Heart left ventricle (tissue), 13 donors: ENCODE measurements at regions not wholly inside any gene's neighbourhood (a gene's known extent, or its start where the extent isn't known, plus 50 kb on each side); places are given as distances from the start of the nearest gene placed in this dataset.

Source experiments
- POLR2A ChIP-seq, 2 donors: fragments of 450-650 bp; IDR thresholded peaks; one replicate each; pipeline ENCODE4 v1.6.1; 2017; ENCODE audit warnings: antibody characterized with exemption in 2 of 2, mild to moderate bottlenecking in 2 of 2, moderate library complexity in 2 of 2
- TF ChIP-seq, protein P1 (sequence below), 12 donors: fragments of 200-600 bp; sonication (generic) in 4 of 12; IDR thresholded peaks; one replicate each; pipeline versions ENCODE4 v1.5.0 to v1.8.0; 2018 to 2022; ENCODE audit warnings: antibody characterized with exemption in 12 of 12, mild to moderate bottlenecking in 5 of 12
- donor health status: ischemic (EF 13 %, LVEDD 7.1; RV severe dilation, severe dysfunction).
- donor health status: DM: no; HTN: yes; CAD: no.
- donor health status: DM: no; HTN: no; CAD: no.
- donor health status: ischemic (EF 25% LVEDD 6.9; RV normal size, moderate dysfunction).
- donor health status: ischemic (EF 25% LVEDD 5.7; RV mildly dilated, moderate dysfunction).
- donor health status: ischemic (EF 35%, LVEDD 5.7; RV mildly dilated, moderate dysfunction).
- donor health status: nonischemic (EF 11% LVEDD 7.7; RV severe dilation, severe dysfunction).
- donor health status: DM: yes; HTN: yes; CAD: no.
- donor health status: PGD.
- donor health status: ischemic (EF 29% LVEDD 5.4; RV normal size, mild dysfunction).
- donor health status: nonischemic (EF 23%, LVEDD 6.1; RV moderate dilation, normal function).

DNA sequence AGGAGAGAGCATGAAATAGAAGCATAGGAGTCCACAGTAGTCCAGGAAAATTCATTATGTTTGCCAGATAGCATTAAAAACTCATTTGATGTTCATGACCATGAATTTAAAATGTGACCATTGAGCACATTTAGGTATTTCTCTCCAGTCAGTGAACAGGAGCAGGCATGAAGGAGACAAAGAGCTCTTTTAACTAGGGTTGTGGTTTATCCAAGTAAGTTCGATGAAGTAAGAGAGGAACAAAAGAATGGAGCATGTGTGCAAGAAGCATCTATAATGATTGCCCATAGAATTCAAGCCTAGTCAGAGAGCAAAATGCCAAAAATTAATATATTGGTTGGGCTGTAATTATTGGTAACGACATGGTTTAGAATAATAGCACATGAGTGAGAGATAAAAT, 342.1 kb upstream of the CCDC54 start:
- TF ChIP-seq, protein P1, sequence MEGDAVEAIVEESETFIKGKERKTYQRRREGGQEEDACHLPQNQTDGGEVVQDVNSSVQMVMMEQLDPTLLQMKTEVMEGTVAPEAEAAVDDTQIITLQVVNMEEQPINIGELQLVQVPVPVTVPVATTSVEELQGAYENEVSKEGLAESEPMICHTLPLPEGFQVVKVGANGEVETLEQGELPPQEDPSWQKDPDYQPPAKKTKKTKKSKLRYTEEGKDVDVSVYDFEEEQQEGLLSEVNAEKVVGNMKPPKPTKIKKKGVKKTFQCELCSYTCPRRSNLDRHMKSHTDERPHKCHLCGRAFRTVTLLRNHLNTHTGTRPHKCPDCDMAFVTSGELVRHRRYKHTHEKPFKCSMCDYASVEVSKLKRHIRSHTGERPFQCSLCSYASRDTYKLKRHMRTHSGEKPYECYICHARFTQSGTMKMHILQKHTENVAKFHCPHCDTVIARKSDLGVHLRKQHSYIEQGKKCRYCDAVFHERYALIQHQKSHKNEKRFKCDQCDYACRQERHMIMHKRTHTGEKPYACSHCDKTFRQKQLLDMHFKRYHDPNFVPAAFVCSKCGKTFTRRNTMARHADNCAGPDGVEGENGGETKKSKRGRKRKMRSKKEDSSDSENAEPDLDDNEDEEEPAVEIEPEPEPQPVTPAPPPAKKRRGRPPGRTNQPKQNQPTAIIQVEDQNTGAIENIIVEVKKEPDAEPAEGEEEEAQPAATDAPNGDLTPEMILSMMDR (IDR thresholded peaks at IDR 0.05): no peak
- no peak for TF ChIP-seq POLR2A (IDR thresholded peaks at IDR 0.05)
